ENCODE measurements at regions not wholly inside any gene's neighbourhood (a gene's known extent, or its start where the extent isn't known, plus 50 kb on each side); places are given as distances from the start of the nearest gene placed in this dataset.

GRCh38 chr1:31511848-31512615, 64.3 kb upstream of the TINAGL1 start:
- Histone ChIP-seq H3K27ac (ENCODE audit: low read length) (no peak overlapping the region), H3K9me2 (replicated peaks; ENCODE audit: low read length) (no peaks in the 10 kb centered on the region), H2AFZ (ENCODE audit: low read length) (no peak overlapping the region), H3K4me1 (ENCODE audit: insufficient read depth, low read length) (peaks cover 10% of the 10 kb centered on the region), H3K36me3 (ENCODE audit: low read depth, low read length) (no peaks in the 10 kb centered on the region), H4K20me1 (ENCODE audit: low read length) (no peaks in the 10 kb centered on the region), H3K4me3 (ENCODE audit: low read length) (no peak overlapping the region), H3K79me2 (ENCODE audit: low read length) (no peaks in the 10 kb centered on the region), H3K9me3 (ENCODE audit: low read length) (no peaks in the 10 kb centered on the region), H3K27me3 (ENCODE audit: low read length) (no peaks in the 10 kb centered on the region), H3K4me2 (ENCODE audit: low read length) (no peak overlapping the region), H3K9ac (ENCODE audit: low read length) (no peak overlapping the region), H3F3A (ENCODE audit: low read length, unreplicated experiment) (no peaks in the 10 kb centered on the region)
- DNase-seq (no peak), ATAC-seq (no peak)
- ChIA-PET POLR2A (ENCODE audit: unreplicated experiment) (no interaction called here), CTCF (no interaction called here)
- BruUV-seq (replicated peaks), result no TSS peak
- TF ChIP-seq EZH2 (IDR thresholded peaks at IDR 0.05; ENCODE audit: low read length, unreplicated experiment), result no peak
- no peak for TF ChIP-seq CTCF (conservative IDR thresholded peaks at IDR 0.05; ENCODE audit: low read depth, low read length)
- no peak for TF ChIP-seq EZH2phosphoT487 (IDR thresholded peaks at IDR 0.05; ENCODE audit: borderline replicate concordance, low read length)
- intact Hi-C loops (cut with micrococcal nuclease), result no loop called here

GRCh38 chr1:31514117-31514516, 62.2 kb upstream of the TINAGL1 start:
- CTCF ChIA-PET, result no interaction called here
- TF ChIP-seq EZH2phosphoT487 (IDR thresholded peaks at IDR 0.05; ENCODE audit: borderline replicate concordance, low read length), result no peak
- no peak for TF ChIP-seq EZH2 (IDR thresholded peaks at IDR 0.05; ENCODE audit: low read length, unreplicated experiment)
- no peak for TF ChIP-seq CTCF (conservative IDR thresholded peaks at IDR 0.05; ENCODE audit: low read depth, low read length)
- no peak overlapping the region for H2AFZ ChIP-seq (ENCODE audit: low read length)
- no peaks in the 10 kb centered on the region for H3K79me2 ChIP-seq (ENCODE audit: low read length)
- H3K4me3 ChIP-seq (ENCODE audit: low read length), result no peak overlapping the region
- POLR2A ChIA-PET (ENCODE audit: unreplicated experiment), result no interaction called here
- no peak overlapping the region for H3K4me2 ChIP-seq (ENCODE audit: low read length)
- H3K9me3 ChIP-seq (ENCODE audit: low read length), result no peaks in the 10 kb centered on the region
- no peak overlapping the region for H3K9ac ChIP-seq (ENCODE audit: low read length)
- H4K20me1 ChIP-seq (ENCODE audit: low read length), result no peaks in the 10 kb centered on the region
- DNase-seq (no peak), ATAC-seq (no peak)
- BruUV-seq (replicated peaks), result no TSS peak
- H3F3A ChIP-seq (ENCODE audit: low read length, unreplicated experiment), result no peaks in the 10 kb centered on the region
- H3K9me2 ChIP-seq (replicated peaks; ENCODE audit: low read length), result no peaks in the 10 kb centered on the region
- H3K27me3 ChIP-seq (ENCODE audit: low read length), result no peaks in the 10 kb centered on the region
- no peaks in the 10 kb centered on the region for H3K36me3 ChIP-seq (ENCODE audit: low read depth, low read length)
- no peak overlapping the region for H3K27ac ChIP-seq (ENCODE audit: low read length)
- intact Hi-C loops (cut with micrococcal nuclease), result no loop called here
- H3K4me1 ChIP-seq (ENCODE audit: insufficient read depth, low read length), result peaks cover 10% of the 10 kb centered on the region

GRCh38 chr1:31515056-31515775, 61.1 kb upstream of the TINAGL1 start:
- Histone ChIP-seq H3K4me3 (ENCODE audit: low read length) (no peak overlapping the region), H2AFZ (ENCODE audit: low read length) (no peak overlapping the region), H3K9me2 (replicated peaks; ENCODE audit: low read length) (no peaks in the 10 kb centered on the region), H3K4me2 (ENCODE audit: low read length) (no peak overlapping the region), H3K9me3 (ENCODE audit: low read length) (no peaks in the 10 kb centered on the region), H3K27me3 (ENCODE audit: low read length) (no peaks in the 10 kb centered on the region), H3K9ac (ENCODE audit: low read length) (no peak overlapping the region), H3F3A (ENCODE audit: low read length, unreplicated experiment) (no peaks in the 10 kb centered on the region), H4K20me1 (ENCODE audit: low read length) (no peaks in the 10 kb centered on the region), H3K27ac (ENCODE audit: low read length) (no peak overlapping the region), H3K79me2 (ENCODE audit: low read length) (no peaks in the 10 kb centered on the region), H3K4me1 (ENCODE audit: insufficient read depth, low read length) (peaks cover 10% of the 10 kb centered on the region), H3K36me3 (ENCODE audit: low read depth, low read length) (no peaks in the 10 kb centered on the region)
- BruUV-seq (replicated peaks), result no TSS peak
- no peak for DNase-seq
- ATAC-seq, result no peak
- CTCF ChIA-PET, result no interaction called here
- POLR2A ChIA-PET (ENCODE audit: unreplicated experiment), result no interaction called here
- intact Hi-C loops (cut with micrococcal nuclease), result no loop called here
- no peak for TF ChIP-seq EZH2phosphoT487 (IDR thresholded peaks at IDR 0.05; ENCODE audit: borderline replicate concordance, low read length)
- no peak for TF ChIP-seq EZH2 (IDR thresholded peaks at IDR 0.05; ENCODE audit: low read length, unreplicated experiment)
- no peak for TF ChIP-seq CTCF (conservative IDR thresholded peaks at IDR 0.05; ENCODE audit: low read depth, low read length)

Measured in PC-3 (cell line).